HEK293 (cell line): ENCODE measurements at regions not wholly inside any gene's neighbourhood (a gene's known extent, or its start where the extent isn't known, plus 50 kb on each side); places are given as distances from the start of the nearest gene placed in this dataset.

ENCODE experiments used
- CTCF ChIA-PET: fragments of 350-600 bp; formaldehyde crosslinking; extraction: SDS; loops from one replicate; lab custom pipeline; 2021; ENCODE audit warnings: antibody characterized with exemption; lab: Yijun Ruan, JAX
- POLR2A ChIA-PET: fragments of 300-600 bp; formaldehyde crosslinking; extraction: SDS; loops from one replicate; lab custom pipeline; 2020; ENCODE audit warnings: antibody characterized with exemption, inconsistent platforms; lab: Yijun Ruan, JAX
- H3K27ac ChIP-seq: fragments of 200-500 bp; sonication (Bioruptor generic); 2 replicates; pipeline ENCODE4 v1.5.1; 2014; ENCODE audit warnings: low read depth, low read length, control low read depth, inconsistent platforms; ENCODE audit errors: extremely low read depth
- H3K36me3 ChIP-seq, 2 experiments: fragments of 200-500 bp in 1 of 2; sonication (Bioruptor generic) in 1 of 2; 1 replicate in 1 of 2; 2 replicates in 1 of 2; pipeline ENCODE4 v1.5.1; 2014 to 2017; ENCODE audit warnings: inconsistent platforms in 2 of 2, low read length in 2 of 2; ENCODE audit not compliant: control insufficient read depth in 2 of 2, insufficient read depth in 1 of 2
- H3K4me1 ChIP-seq: fragments of 200-500 bp; sonication (Bioruptor generic); 2 replicates; pipeline ENCODE4 v1.5.1; 2014; ENCODE audit warnings: mild to moderate bottlenecking, low read length, inconsistent platforms; ENCODE audit not compliant: control insufficient read depth, insufficient read depth
- H3K4me3 ChIP-seq: 2 replicates; pipeline ENCODE4 v1.5.1; 2011; ENCODE audit warnings: low read depth, mild to moderate bottlenecking, control low read depth, low read length, moderate library complexity
- H3K9me3 ChIP-seq: fragments of 200-500 bp; sonication (Bioruptor generic); 2 replicates; pipeline ENCODE4 v1.5.1; 2014; ENCODE audit warnings: low read depth, low read length, inconsistent platforms; ENCODE audit not compliant: control insufficient read depth, insufficient read depth
- GLI2 ChIP-seq: fragments of 450-650 bp; formaldehyde crosslinking; IDR thresholded peaks from 2 replicates; pipeline ENCODE4; 2017; ENCODE audit warnings: missing biosample characterization, missing genetic modification characterization, low read depth, borderline replicate concordance
- SP3 ChIP-seq: fragments of 450-650 bp; formaldehyde crosslinking; IDR thresholded peaks from 2 replicates; pipeline ENCODE4 v1.5.1; 2016; ENCODE audit warnings: missing biosample characterization, missing genetic modification characterization
- ZNF174 ChIP-seq: fragments of 450-650 bp; formaldehyde crosslinking; IDR thresholded peaks from 2 replicates; pipeline ENCODE4 v1.5.0; 2017; ENCODE audit warnings: missing biosample characterization, mild to moderate bottlenecking, missing genetic modification characterization
- ZNF175 ChIP-seq: fragments of 450-650 bp; formaldehyde crosslinking; IDR thresholded peaks from 2 replicates; pipeline ENCODE4 v1.5.1; 2016; ENCODE audit warnings: missing biosample characterization, missing genetic modification characterization
- ZNF433 ChIP-seq: fragments of 450-650 bp; formaldehyde crosslinking; IDR thresholded peaks from 2 replicates; pipeline ENCODE4 v1.5.1; 2016; ENCODE audit warnings: missing biosample characterization, missing genetic modification characterization, low read depth
- ZNF521 ChIP-seq: fragments of 450-650 bp; formaldehyde crosslinking; IDR thresholded peaks from 2 replicates; pipeline ENCODE4 v1.5.1; 2017; ENCODE audit warnings: missing biosample characterization, mild to moderate bottlenecking, missing genetic modification characterization
- ZNF529 ChIP-seq: fragments of 450-650 bp; formaldehyde crosslinking; IDR thresholded peaks from 2 replicates; pipeline ENCODE4 v1.5.1; 2017; ENCODE audit warnings: missing genetic modification characterization, missing biosample characterization; ENCODE audit not compliant: insufficient replicate concordance
- ZNF670 ChIP-seq: fragments of 450-650 bp; formaldehyde crosslinking; IDR thresholded peaks from 2 replicates; pipeline ENCODE4 v1.5.1; 2016; ENCODE audit warnings: missing biosample characterization, missing genetic modification characterization, low read depth
- ZNF677 ChIP-seq: fragments of 450-650 bp; IDR thresholded peaks from 2 replicates; pipeline ENCODE4 v1.5.0; 2018; ENCODE audit warnings: missing biosample characterization, mild to moderate bottlenecking, missing genetic modification characterization, moderate library complexity
- ZNF837 ChIP-seq: fragments of 450-650 bp; formaldehyde crosslinking; IDR thresholded peaks from 2 replicates; pipeline ENCODE4 v1.5.1; 2016; ENCODE audit warnings: missing biosample characterization, missing genetic modification characterization
- ZNF843 ChIP-seq: fragments of 450-650 bp; formaldehyde crosslinking; IDR thresholded peaks from 2 replicates; pipeline ENCODE4 v1.5.1; 2016; ENCODE audit warnings: missing biosample characterization, missing genetic modification characterization
- TF ChIP-seq, protein P1 (sequence below): fragments of 450-650 bp; formaldehyde crosslinking; IDR thresholded peaks from 2 replicates; pipeline ENCODE4 v1.5.1; 2017; ENCODE audit warnings: missing biosample characterization, missing genetic modification characterization
- TF ChIP-seq, protein P2 (sequence below): fragments of 450-650 bp; formaldehyde crosslinking; IDR thresholded peaks from 2 replicates; pipeline ENCODE4 v1.5.1; 2016; ENCODE audit warnings: missing biosample characterization, missing genetic modification characterization
- TF ChIP-seq, protein P3 (sequence below): fragments of 450-650 bp; formaldehyde crosslinking; IDR thresholded peaks from 2 replicates; pipeline ENCODE4 v1.5.1; 2016; ENCODE audit warnings: missing biosample characterization, missing genetic modification characterization
- TF ChIP-seq, protein P4 (sequence below): fragments of 450-650 bp; formaldehyde crosslinking; IDR thresholded peaks from 2 replicates; pipeline ENCODE4 v1.5.1; 2016; ENCODE audit warnings: missing biosample characterization, missing genetic modification characterization
- TF ChIP-seq, protein P5 (sequence below): fragments of 450-650 bp; formaldehyde crosslinking; IDR thresholded peaks from 2 replicates; pipeline ENCODE4 v1.5.1; 2016; ENCODE audit warnings: missing biosample characterization, missing genetic modification characterization
- TF ChIP-seq, protein P6 (sequence below): fragments of 450-650 bp; formaldehyde crosslinking; IDR thresholded peaks from 2 replicates; pipeline ENCODE4 v1.5.1; 2017; ENCODE audit warnings: missing biosample characterization, missing genetic modification characterization

DNA sequence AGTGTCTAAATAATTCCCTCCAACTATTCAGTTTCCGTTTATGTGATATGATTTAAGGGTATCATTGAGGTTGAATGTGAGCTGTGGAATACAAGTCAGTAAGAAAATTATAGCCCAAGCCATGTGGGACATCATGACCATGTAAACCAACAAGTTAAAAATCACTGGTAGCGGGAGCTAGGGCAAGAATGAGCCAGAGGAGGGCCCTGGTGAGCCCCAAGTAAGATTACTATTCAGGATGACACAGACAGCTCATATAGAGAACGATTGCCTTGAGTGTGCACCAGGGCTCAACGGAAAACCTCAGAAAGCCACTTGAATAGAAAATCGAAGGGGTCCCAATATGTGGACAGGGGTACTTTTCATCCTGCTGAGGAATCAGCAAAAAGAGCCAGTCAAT, 87.8 kb upstream of the RBMS1 start (continued):
- TF ChIP-seq ZNF175 (tag by site-specific recombination), result no peak
- no peak for TF ChIP-seq SP3 (tag by site-specific recombination)
- no peak for TF ChIP-seq ZNF529 (tag by site-specific recombination)
- TF ChIP-seq, protein P1, sequence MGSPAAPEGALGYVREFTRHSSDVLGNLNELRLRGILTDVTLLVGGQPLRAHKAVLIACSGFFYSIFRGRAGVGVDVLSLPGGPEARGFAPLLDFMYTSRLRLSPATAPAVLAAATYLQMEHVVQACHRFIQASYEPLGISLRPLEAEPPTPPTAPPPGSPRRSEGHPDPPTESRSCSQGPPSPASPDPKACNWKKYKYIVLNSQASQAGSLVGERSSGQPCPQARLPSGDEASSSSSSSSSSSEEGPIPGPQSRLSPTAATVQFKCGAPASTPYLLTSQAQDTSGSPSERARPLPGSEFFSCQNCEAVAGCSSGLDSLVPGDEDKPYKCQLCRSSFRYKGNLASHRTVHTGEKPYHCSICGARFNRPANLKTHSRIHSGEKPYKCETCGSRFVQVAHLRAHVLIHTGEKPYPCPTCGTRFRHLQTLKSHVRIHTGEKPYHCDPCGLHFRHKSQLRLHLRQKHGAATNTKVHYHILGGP (tag by site-specific recombination), result no peak
- no peak for TF ChIP-seq ZNF433
- TF ChIP-seq ZNF174 (tag by site-specific recombination), result no peak
- no peak for TF ChIP-seq ZNF521 (tag by site-specific recombination)
- TF ChIP-seq, protein P2, sequence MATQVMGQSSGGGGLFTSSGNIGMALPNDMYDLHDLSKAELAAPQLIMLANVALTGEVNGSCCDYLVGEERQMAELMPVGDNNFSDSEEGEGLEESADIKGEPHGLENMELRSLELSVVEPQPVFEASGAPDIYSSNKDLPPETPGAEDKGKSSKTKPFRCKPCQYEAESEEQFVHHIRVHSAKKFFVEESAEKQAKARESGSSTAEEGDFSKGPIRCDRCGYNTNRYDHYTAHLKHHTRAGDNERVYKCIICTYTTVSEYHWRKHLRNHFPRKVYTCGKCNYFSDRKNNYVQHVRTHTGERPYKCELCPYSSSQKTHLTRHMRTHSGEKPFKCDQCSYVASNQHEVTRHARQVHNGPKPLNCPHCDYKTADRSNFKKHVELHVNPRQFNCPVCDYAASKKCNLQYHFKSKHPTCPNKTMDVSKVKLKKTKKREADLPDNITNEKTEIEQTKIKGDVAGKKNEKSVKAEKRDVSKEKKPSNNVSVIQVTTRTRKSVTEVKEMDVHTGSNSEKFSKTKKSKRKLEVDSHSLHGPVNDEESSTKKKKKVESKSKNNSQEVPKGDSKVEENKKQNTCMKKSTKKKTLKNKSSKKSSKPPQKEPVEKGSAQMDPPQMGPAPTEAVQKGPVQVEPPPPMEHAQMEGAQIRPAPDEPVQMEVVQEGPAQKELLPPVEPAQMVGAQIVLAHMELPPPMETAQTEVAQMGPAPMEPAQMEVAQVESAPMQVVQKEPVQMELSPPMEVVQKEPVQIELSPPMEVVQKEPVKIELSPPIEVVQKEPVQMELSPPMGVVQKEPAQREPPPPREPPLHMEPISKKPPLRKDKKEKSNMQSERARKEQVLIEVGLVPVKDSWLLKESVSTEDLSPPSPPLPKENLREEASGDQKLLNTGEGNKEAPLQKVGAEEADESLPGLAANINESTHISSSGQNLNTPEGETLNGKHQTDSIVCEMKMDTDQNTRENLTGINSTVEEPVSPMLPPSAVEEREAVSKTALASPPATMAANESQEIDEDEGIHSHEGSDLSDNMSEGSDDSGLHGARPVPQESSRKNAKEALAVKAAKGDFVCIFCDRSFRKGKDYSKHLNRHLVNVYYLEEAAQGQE (tag by site-specific recombination), result no peak

DNA sequence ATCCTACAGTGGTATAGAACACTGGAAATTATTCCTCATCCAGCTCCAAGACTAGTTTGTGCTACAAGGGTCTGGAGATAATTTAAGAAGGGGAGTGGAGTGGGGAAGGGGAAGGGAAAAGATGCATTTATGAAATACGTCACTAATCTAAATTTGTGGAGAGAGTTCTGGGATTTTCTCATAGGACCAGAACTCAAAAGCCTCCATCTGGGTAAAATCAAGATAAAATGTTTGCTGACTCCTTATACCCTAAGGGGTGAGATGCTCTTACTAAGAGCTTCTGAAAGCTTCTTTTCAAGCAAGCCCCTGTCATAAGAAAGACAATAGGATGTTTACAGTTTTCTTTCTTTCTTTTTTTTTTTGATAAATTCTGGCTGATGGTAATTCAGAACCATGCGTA, 88.5 kb upstream of the RBMS1 start:
- no peaks in the 10 kb centered on the region for H3K9me3 ChIP-seq
- CTCF ChIA-PET, result interaction anchor here (0.6 to 1.4 kb wide), 4 partner anchors 10 to 412 kb away, joined by 3 to 8 read pairs (median 4); no protein-coding TSS in a partner anchor
- H3K36me3 ChIP-seq, result no peaks in the 10 kb centered on the region
- TF ChIP-seq, protein P3, sequence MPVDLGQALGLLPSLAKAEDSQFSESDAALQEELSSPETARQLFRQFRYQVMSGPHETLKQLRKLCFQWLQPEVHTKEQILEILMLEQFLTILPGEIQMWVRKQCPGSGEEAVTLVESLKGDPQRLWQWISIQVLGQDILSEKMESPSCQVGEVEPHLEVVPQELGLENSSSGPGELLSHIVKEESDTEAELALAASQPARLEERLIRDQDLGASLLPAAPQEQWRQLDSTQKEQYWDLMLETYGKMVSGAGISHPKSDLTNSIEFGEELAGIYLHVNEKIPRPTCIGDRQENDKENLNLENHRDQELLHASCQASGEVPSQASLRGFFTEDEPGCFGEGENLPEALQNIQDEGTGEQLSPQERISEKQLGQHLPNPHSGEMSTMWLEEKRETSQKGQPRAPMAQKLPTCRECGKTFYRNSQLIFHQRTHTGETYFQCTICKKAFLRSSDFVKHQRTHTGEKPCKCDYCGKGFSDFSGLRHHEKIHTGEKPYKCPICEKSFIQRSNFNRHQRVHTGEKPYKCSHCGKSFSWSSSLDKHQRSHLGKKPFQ, result no peak
- TF ChIP-seq, protein P4, sequence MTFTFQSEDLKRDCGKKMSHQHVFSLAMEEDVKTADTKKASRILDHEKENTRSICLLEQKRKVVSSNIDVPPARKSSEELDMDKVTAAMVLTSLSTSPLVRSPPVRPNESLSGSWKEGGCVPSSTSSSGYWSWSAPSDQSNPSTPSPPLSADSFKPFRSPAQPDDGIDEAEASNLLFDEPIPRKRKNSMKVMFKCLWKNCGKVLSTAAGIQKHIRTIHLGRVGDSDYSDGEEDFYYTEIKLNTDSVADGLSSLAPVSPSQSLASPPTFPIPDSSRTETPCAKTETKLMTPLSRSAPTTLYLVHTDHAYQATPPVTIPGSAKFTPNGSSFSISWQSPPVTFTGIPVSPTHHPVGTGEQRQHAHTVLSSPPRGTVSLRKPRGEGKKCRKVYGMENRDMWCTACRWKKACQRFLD, result no peak
- no peak for TF ChIP-seq ZNF837 (tag by site-specific recombination)
- TF ChIP-seq, protein P5, sequence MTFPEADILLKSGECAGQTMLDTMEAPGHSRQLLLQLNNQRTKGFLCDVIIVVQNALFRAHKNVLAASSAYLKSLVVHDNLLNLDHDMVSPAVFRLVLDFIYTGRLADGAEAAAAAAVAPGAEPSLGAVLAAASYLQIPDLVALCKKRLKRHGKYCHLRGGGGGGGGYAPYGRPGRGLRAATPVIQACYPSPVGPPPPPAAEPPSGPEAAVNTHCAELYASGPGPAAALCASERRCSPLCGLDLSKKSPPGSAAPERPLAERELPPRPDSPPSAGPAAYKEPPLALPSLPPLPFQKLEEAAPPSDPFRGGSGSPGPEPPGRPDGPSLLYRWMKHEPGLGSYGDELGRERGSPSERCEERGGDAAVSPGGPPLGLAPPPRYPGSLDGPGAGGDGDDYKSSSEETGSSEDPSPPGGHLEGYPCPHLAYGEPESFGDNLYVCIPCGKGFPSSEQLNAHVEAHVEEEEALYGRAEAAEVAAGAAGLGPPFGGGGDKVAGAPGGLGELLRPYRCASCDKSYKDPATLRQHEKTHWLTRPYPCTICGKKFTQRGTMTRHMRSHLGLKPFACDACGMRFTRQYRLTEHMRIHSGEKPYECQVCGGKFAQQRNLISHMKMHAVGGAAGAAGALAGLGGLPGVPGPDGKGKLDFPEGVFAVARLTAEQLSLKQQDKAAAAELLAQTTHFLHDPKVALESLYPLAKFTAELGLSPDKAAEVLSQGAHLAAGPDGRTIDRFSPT, result no peak
- no peak for TF ChIP-seq ZNF843 (tag by site-specific recombination)
- no peak for TF ChIP-seq ZNF521 (tag by site-specific recombination)
- TF ChIP-seq GLI2, result no peak
- TF ChIP-seq ZNF670 (tag by site-specific recombination), result no peak
- TF ChIP-seq, protein P6, sequence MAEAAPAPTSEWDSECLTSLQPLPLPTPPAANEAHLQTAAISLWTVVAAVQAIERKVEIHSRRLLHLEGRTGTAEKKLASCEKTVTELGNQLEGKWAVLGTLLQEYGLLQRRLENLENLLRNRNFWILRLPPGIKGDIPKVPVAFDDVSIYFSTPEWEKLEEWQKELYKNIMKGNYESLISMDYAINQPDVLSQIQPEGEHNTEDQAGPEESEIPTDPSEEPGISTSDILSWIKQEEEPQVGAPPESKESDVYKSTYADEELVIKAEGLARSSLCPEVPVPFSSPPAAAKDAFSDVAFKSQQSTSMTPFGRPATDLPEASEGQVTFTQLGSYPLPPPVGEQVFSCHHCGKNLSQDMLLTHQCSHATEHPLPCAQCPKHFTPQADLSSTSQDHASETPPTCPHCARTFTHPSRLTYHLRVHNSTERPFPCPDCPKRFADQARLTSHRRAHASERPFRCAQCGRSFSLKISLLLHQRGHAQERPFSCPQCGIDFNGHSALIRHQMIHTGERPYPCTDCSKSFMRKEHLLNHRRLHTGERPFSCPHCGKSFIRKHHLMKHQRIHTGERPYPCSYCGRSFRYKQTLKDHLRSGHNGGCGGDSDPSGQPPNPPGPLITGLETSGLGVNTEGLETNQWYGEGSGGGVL, result no peak
- TF ChIP-seq ZNF677 (tag by site-specific recombination), result no peak
- TF ChIP-seq, all 188 proteins: peak for 0
- peaks cover 3% of the 10 kb centered on the region; the same call in 1 of the 2 replicates for H3K4me1 ChIP-seq
- POLR2A ChIA-PET, result no interaction called here
- H3K4me3 ChIP-seq, result no peak overlapping the region
- H3K27ac ChIP-seq, result no peak overlapping the region
